ENCODE measurements at regions not wholly inside any gene's neighbourhood (a gene's known extent, or its start where the extent isn't known, plus 50 kb on each side); places are given as distances from the start of the nearest gene placed in this dataset.

- TF ChIP-seq, protein P1, sequence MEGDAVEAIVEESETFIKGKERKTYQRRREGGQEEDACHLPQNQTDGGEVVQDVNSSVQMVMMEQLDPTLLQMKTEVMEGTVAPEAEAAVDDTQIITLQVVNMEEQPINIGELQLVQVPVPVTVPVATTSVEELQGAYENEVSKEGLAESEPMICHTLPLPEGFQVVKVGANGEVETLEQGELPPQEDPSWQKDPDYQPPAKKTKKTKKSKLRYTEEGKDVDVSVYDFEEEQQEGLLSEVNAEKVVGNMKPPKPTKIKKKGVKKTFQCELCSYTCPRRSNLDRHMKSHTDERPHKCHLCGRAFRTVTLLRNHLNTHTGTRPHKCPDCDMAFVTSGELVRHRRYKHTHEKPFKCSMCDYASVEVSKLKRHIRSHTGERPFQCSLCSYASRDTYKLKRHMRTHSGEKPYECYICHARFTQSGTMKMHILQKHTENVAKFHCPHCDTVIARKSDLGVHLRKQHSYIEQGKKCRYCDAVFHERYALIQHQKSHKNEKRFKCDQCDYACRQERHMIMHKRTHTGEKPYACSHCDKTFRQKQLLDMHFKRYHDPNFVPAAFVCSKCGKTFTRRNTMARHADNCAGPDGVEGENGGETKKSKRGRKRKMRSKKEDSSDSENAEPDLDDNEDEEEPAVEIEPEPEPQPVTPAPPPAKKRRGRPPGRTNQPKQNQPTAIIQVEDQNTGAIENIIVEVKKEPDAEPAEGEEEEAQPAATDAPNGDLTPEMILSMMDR (conservative IDR thresholded peaks at IDR 0.05) = no peak
- TF ChIP-seq ZFX (IDR thresholded peaks at IDR 0.05) = no peak
- no peak overlapping the region for H3K27ac ChIP-seq
Measured at GRCh38 chr16:8502446-8502845, 87.9 kb downstream of the TMEM114 start.

DNA sequence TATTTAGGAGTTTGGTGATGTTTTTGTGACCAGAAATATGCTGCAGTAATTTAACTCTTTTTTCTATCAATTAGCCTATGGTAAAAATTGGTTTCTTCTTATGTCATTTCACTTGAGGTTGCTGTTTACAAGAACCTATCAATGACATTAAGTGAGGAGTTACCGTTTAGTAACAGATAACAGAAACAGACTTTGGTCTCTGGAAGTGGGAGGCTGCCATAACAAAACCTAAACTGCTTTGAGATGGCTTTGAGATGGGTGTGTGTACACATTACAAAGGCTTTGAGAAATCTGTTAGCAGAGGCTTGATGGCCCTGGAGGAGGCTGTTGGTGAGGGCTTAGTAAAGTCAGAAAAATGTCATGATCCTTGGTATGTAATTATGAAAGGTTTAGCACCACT, 90.0 kb downstream of the TMEM114 start:
- TF ChIP-seq, protein P1 (conservative IDR thresholded peaks at IDR 0.05) = no peak
- no peak for TF ChIP-seq ZFX (IDR thresholded peaks at IDR 0.05)
- no peak overlapping the region for H3K27ac ChIP-seq

GRCh38 chr16:8496364-8496763, 93.9 kb downstream of the TMEM114 start:
- TF ChIP-seq ZFX (IDR thresholded peaks at IDR 0.05) = no peak
- TF ChIP-seq, protein P1 (conservative IDR thresholded peaks at IDR 0.05) = no peak

DNA sequence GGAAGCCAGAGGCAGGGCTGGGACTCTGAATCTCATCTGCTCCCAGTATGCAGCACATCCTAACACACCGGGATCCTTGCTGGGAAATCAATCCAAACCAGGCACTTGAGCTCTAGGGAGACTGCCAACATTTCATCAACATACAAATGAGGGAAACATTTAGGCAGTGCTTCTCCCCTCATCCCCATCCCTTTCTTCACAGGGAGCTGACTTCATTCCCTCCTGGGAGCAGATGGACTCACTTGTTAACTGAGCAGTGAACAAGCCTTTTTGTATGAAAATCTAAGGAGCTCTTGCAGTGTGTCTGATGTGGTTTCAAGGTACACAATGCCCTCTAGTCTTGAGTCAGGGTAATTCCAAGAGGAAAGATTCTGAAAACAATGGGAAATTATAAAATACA, 96.3 kb downstream of the TMEM114 start:
- no peak for TF ChIP-seq ZFX (IDR thresholded peaks at IDR 0.05)
- TF ChIP-seq, protein P1 (conservative IDR thresholded peaks at IDR 0.05) = no peak
- no peak overlapping the region for H3K27ac ChIP-seq

More at GRCh38 chr16:8496364-8496763, 93.9 kb downstream of the TMEM114 start:
- no peak overlapping the region for H3K27ac ChIP-seq

GRCh38 chr16:8492690-8493089, 97.6 kb downstream of the TMEM114 start:
- no peak overlapping the region for H3K27ac ChIP-seq
- TF ChIP-seq ZFX (IDR thresholded peaks at IDR 0.05) = no peak

DNA sequence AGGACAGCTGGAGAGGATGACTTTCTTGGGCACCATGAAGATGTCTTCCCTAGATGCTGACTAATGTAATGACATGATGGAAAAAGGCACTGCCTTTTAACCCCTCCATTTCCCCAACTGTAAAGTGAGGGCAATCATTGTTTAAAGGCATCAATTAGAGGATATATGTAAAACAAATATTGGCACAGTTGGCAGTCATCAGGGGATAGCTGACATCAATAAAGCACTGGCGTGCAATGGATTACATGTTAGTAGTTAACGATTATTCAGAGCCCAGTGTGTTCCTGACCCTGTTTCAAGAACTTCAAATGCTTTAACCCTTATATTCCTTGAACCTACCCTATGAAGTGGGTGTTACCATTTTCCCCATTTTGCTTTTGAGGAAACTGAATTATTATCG, 100.7 kb downstream of the TMEM114 start:
- no peak overlapping the region for H3K27ac ChIP-seq
- no peak for TF ChIP-seq ZFX (IDR thresholded peaks at IDR 0.05)
- TF ChIP-seq, protein P1 (conservative IDR thresholded peaks at IDR 0.05) = no peak

DNA sequence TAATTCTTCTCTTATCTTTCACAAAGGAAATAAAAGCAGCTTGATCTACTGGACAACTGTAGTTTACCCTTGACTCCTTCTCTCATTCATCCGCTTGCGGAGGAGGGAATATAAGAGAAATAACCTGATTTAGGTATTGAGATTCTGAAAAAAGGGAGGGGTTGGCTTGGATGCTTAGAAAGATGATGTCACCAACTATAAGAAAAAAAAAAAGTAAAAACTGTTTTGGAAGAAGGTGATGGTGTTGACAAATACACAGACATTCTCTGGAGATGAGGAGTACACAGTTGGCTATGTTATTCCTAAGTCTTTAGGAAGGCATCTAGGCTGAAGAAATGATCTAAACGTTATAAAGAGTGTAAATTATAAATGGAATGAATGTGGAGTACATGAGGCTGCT, 103.3 kb downstream of the TMEM114 start:
- TF ChIP-seq, protein P1 (conservative IDR thresholded peaks at IDR 0.05) = no peak
- no peak for TF ChIP-seq ZFX (IDR thresholded peaks at IDR 0.05)

DNA sequence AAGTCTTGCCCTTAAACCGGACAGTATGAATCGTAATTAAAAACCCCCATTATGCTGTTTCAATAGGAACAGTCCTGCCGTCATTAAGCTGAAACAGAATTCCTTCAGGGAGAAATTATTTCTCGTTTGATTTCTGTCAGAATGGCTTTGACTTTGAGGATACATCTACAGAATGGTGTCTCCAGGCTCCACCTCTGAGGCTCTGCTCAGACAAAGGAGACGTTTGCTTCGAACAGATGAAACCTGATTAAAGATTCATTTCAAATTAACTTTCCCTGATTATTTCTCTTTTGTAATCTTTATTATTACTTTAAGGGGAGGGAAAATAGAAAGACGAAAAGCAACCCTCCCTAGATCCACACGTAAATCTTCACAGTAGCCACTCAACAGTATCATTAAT, 106.9 kb downstream of the TMEM114 start:
- H3K27ac ChIP-seq = no peak overlapping the region
- no peak for TF ChIP-seq ZFX (IDR thresholded peaks at IDR 0.05)
- TF ChIP-seq, protein P1 (conservative IDR thresholded peaks at IDR 0.05) = no peak

More for the DNA sequence above, 103.3 kb downstream of the TMEM114 start:
- H3K27ac ChIP-seq = no peak overlapping the region

All from C4-2B (cell line).